GM12878 (cell line): ENCODE measurements at regions not wholly inside any gene's neighbourhood (a gene's known extent, or its start where the extent isn't known, plus 50 kb on each side); places are given as distances from the start of the nearest gene placed in this dataset.

ENCODE experiments used
- ATAC-seq: fragments of 200-7000 bp; cut with Tn5 transposase; 3 replicates; pipeline ENCODE4 v1.9.1; 2020; ENCODE audit warnings: mild to moderate bottlenecking, moderate library complexity
- BruUV-seq: library from RNA; stranded (reverse); fragments of 400-500 nt; replicated peaks from 2 replicates; lab custom pipeline; 2021; lab: Mats Ljungman, UMichigan
- CTCF ChIA-PET: fragments of 300-600 bp; sonication (Branson Sonifier 250); formaldehyde crosslinking; extraction: SDS; loops from one replicate; lab custom pipeline; 2021; ENCODE audit warnings: inconsistent platforms; lab: Yijun Ruan, JAX
- POLR2A ChIA-PET: fragments of 350-600 bp; formaldehyde crosslinking; extraction: SDS; loops from one replicate; lab custom pipeline; 2021; ENCODE audit warnings: inconsistent platforms; lab: Charles Lee
- RAD21 ChIA-PET: fragments of 300-600 bp; sonication (Branson Sonifier 250); formaldehyde crosslinking; loops from one replicate; lab custom pipeline; 2023; ENCODE audit warnings: antibody characterized with exemption; ENCODE audit not compliant: unreplicated experiment; lab: Charles Lee
- SMC1A ChIA-PET: fragments of 300-600 bp; sonication (Branson Sonifier 250); formaldehyde crosslinking; loops from one replicate; lab custom pipeline; 2023; ENCODE audit not compliant: unreplicated experiment, uncharacterized antibody; lab: Charles Lee
- DNase-seq: peaks from one replicate; pipeline ENCODE4 v3.0.0-alpha.2; 2011; ENCODE audit warnings: low read depth, low spot score
- FAIRE-seq: peaks from 3 replicates; lab custom pipeline; 2011; peaks lifted over from hg19 to GRCh38; lab: Jason Lieb, UNC
- H2AFZ ChIP-seq: 2 replicates; pipeline ENCODE4 v1.6.0; 2011; ENCODE audit warnings: low read depth, low read length, control low read depth; ENCODE audit not compliant: control insufficient read depth
- H3K27ac ChIP-seq: 2 replicates; pipeline ENCODE4 v1.5.1; 2011; ENCODE audit warnings: control low read depth; ENCODE audit not compliant: control insufficient read depth, insufficient read depth
- H3K27me3 ChIP-seq, 2 experiments: replicated peaks in 1 of 2; 2 replicates each; pipeline versions ENCODE4 v1.6.0 to v1.6.1; 2011; ENCODE audit warnings: low read length in 1 of 2; ENCODE audit not compliant: control insufficient read depth in 2 of 2, insufficient read depth in 2 of 2
- H3K36me3 ChIP-seq, 2 experiments: 2 replicates each; pipeline ENCODE4 v1.5.1; 2011; ENCODE audit warnings: low read length in 1 of 2; ENCODE audit not compliant: control insufficient read depth in 2 of 2, insufficient read depth in 2 of 2
- H3K4me1 ChIP-seq: 2 replicates; pipeline ENCODE4 v1.6.1; 2011; ENCODE audit warnings: mild to moderate bottlenecking, low read length, moderate library complexity, mixed read lengths; ENCODE audit not compliant: control insufficient read depth, insufficient read depth
- H3K4me2 ChIP-seq: 2 replicates; pipeline ENCODE4 v1.6.0; 2011; ENCODE audit warnings: control low read depth; ENCODE audit not compliant: control insufficient read depth, insufficient read depth
- H3K4me3 ChIP-seq: fragments of 200-600 bp; sonication (generic); 2 replicates; pipeline ENCODE4 v1.5.1; 2016
- H3K79me2 ChIP-seq: 2 replicates; pipeline ENCODE4 v1.6.0; 2011; ENCODE audit warnings: low read length; ENCODE audit not compliant: control insufficient read depth, insufficient read depth
- H3K9ac ChIP-seq: 2 replicates; pipeline ENCODE4 v1.8.0; 2011; ENCODE audit warnings: low read length, control low read depth, mixed read lengths; ENCODE audit not compliant: control insufficient read depth, insufficient read depth
- H3K9me3 ChIP-seq: replicated peaks from 3 replicates; pipeline ENCODE4 v1.5.1; 2011; ENCODE audit warnings: mild to moderate bottlenecking, low read length; ENCODE audit not compliant: control insufficient read depth, insufficient read depth
- H4K20me1 ChIP-seq: 2 replicates; pipeline ENCODE4 v1.6.0; 2011; ENCODE audit not compliant: control insufficient read depth, insufficient read depth
- IKZF1 ChIP-seq: fragments of 450-650 bp; conservative IDR thresholded peaks from 2 replicates; pipeline ENCODE4 v1.6.1; 2017; ENCODE audit warnings: antibody characterized with exemption, mild to moderate bottlenecking
- WGBS: methylation state at CpG from one replicate; pipeline ENCODE4 v1.1.6; 2016; ENCODE audit warnings: low lambda C conversion rate; ENCODE audit not compliant: insufficient replicate concordance, insufficient coverage; ENCODE audit errors: missing lambda C conversion rate; 5-methylcytosine and 5-hydroxymethylcytosine counted together
- in situ Hi-C: fragments of 300-500 bp; cut with MboI; formaldehyde crosslinking; loops from 9 replicates; pipeline ENCODE4 v1.14.3; 2018; ENCODE audit warnings: mixed read lengths
- intact Hi-C: fragments of 100-400 bp; cut with micrococcal nuclease; formaldehyde crosslinking; loops from one replicate; pipeline ENCODE4 v1.14.2; 2022; ENCODE audit not compliant: unreplicated experiment
- TF ChIP-seq, protein P1 (sequence below): fragments of 450-650 bp; IDR thresholded peaks from 2 replicates; pipeline ENCODE4 v1.6.1; 2018; ENCODE audit warnings: borderline replicate concordance, mild to moderate bottlenecking; ENCODE audit not compliant: partially characterized antibody
- TF ChIP-seq, protein P2 (sequence below): IDR thresholded peaks from 2 replicates; pipeline ENCODE4 v1.6.1; 2012; ENCODE audit warnings: low read depth, low read length, improper control_type of control experiment

DNA sequence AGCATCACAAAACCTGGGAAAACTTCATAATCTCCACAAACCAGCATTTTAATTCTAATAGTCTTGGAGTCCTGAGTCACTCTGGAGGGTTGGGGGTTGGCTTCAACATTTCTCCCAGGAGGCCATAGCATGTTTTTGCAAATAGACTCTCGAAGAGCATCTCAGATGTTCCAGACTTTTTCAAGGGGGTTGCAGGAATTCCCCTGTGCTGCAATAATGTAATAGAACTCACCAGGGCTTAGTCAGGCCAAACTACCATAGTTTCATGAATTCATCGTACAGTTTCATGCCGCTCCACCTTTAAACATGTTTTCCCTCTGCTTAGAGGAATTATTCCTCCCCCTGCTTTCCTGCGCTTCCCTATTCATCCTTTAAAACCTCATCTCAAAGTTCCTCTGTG, 499.5 kb upstream of the KLF4 start (continued):
- TF ChIP-seq, protein P1, sequence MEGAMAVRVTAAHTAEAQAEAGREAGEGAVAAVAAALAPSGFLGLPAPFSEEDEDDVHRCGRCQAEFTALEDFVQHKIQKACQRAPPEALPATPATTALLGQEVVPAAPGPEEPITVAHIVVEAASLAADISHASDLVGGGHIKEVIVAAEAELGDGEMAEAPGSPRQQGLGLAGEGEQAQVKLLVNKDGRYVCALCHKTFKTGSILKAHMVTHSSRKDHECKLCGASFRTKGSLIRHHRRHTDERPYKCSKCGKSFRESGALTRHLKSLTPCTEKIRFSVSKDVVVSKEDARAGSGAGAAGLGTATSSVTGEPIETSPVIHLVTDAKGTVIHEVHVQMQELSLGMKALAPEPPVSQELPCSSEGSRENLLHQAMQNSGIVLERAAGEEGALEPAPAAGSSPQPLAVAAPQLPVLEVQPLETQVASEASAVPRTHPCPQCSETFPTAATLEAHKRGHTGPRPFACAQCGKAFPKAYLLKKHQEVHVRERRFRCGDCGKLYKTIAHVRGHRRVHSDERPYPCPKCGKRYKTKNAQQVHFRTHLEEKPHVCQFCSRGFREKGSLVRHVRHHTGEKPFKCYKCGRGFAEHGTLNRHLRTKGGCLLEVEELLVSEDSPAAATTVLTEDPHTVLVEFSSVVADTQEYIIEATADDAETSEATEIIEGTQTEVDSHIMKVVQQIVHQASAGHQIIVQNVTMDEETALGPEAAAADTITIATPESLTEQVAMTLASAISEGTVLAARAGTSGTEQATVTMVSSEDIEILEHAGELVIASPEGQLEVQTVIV = no peak

DNA sequence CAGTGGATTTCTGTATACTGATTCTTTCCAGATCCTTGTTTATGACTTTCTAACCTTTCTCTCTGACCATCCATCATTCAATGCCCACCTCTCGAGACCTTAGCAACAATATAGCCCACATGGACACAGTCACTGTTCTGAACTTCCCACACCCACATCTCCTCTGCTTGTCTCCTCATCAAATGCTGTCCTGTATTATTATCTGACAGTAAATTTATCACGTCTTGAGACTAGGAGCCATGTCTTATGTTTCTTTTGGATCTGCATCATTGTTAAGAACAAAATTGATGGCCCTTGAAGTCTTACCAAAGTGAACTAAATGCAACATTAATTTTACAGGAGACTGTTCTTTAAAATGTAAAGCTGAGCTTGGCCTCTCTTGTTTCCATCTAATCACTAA, 495.4 kb upstream of the KLF4 start:
- FAIRE-seq (no peak), DNase-seq (no peak), ATAC-seq (no peak)
- ChIA-PET RAD21 (interaction anchor here (0.7 kb wide), 1 partner anchor 165 kb away, joined by 5 read pairs; no protein-coding TSS in a partner anchor), POLR2A (no interaction called here), SMC1A (no interaction called here), CTCF (no interaction called here)
- no peak overlapping the region for H3K4me2 ChIP-seq
- H3K4me3 ChIP-seq = no peak overlapping the region
- no TSS peak for BruUV-seq
- no peaks in the 10 kb centered on the region for H4K20me1 ChIP-seq
- in situ Hi-C loops (no loop called here), intact Hi-C loops (no loop called here)
- H3K27ac ChIP-seq = no peak overlapping the region
- H3K4me1 ChIP-seq = no peaks in the 10 kb centered on the region
- no peaks in the 10 kb centered on the region for H3K9me3 ChIP-seq
- H3K9ac ChIP-seq = no peak overlapping the region
- no peak overlapping the region for H2AFZ ChIP-seq
- TF ChIP-seq, protein P2, sequence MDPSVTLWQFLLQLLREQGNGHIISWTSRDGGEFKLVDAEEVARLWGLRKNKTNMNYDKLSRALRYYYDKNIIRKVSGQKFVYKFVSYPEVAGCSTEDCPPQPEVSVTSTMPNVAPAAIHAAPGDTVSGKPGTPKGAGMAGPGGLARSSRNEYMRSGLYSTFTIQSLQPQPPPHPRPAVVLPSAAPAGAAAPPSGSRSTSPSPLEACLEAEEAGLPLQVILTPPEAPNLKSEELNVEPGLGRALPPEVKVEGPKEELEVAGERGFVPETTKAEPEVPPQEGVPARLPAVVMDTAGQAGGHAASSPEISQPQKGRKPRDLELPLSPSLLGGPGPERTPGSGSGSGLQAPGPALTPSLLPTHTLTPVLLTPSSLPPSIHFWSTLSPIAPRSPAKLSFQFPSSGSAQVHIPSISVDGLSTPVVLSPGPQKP = no peak
- no peak for TF ChIP-seq IKZF1
- no peaks in the 10 kb centered on the region for H3K79me2 ChIP-seq
- no peaks in the 10 kb centered on the region for H3K27me3 ChIP-seq
- WGBS = 2% methylated on average over 2 of the region's 2 CpGs
- no peaks in the 10 kb centered on the region for H3K36me3 ChIP-seq
